HG02642 (cell line): ENCODE measurements at regions not wholly inside any gene's neighbourhood (a gene's known extent, or its start where the extent isn't known, plus 50 kb on each side); places are given as distances from the start of the nearest gene placed in this dataset.
"Not testable (repeated sequence)": the region's sequence is repeated elsewhere in the genome, so short reads cannot be mapped to it uniquely, and the experiment has no call there.

Experiments used
- ATAC-seq: cut with Tn5 transposase; IDR thresholded peaks from one replicate; pipeline ENCODE4 v1.9.1; 2021; ENCODE audit warnings: mild to moderate bottlenecking; ENCODE audit not compliant: unreplicated experiment, poor library complexity

GRCh38 chr4:57763070-57763469 lies 652.9 kb upstream of the IGFBP7 start:
- ATAC-seq = no peak

DNA sequence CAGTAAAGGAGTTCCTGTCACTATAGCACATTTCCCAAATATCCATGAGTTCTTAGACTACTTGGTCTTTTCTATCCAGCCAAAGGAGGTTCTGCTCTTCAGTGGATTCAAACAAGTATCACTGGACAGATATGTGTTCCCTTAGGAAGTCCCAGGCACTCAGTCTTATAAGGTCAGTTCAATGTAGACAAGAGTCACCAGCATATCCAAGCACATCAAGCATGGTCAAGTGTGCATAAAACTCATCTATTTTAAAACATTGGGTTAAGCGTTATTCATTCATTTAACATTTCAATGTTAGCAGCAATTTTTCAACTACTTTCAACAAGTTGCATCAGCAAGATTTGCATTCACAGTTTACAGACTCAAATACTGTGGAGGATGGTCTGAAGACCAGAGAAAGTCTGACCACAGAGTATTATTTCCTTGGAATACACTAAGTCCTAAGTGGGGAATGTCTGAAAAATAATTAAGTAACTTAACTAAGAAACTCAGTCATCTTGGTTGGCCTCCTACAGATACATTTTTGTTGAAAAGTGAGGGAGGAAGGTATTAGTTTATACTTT lies 630.5 kb upstream of the IGFBP7 start:
- ATAC-seq = no peak

- ATAC-seq = no peak
These were observed 626.6 kb upstream of the IGFBP7 start for GRCh38 chr4:57736781-57737180.

GRCh38 chr4:57734104-57734670 lies 624.0 kb upstream of the IGFBP7 start:
- no peak for ATAC-seq

DNA sequence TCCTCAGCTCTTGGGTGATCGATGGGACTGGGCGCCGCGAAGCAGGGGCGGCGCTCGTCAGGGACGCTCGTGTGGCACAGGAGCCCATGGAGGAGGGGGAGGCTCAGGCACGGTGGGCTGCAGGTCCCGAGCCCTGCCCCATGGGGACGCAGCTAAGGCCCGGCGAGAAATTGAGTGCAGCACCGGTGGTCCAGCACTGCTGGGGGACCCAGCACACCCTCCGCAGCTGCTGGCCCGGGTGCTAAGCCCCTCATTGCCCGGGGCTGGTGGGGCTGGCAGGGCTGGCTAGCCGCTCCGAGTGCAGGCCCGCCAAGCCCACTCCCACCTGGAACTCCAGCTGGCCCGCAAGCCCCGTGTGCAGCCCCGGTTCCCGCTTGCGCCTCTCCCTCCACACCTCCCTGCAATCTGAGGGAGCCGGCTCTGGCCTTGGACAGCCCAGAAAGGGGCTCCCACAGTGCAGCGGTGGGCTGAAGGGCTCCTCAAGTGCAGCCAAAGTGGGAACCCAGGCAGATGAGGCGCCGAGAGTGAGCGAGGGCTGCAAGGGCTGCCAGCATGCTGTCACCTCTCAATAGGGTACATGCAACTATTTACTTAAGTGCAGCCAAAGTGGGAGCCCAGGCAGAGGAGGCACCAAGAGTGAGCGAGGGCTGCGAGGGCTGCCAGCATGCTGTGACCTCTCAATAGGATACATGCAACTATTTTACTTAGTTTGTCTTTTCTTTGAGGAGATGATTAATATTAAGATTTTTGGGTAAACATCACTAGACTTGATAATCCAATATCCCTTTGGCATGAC lies 619.8 kb upstream of the IGFBP7 start:
- ATAC-seq = not testable (repeated sequence)

- no peak for ATAC-seq
These were observed 616.0 kb upstream of the IGFBP7 start for GRCh38 chr4:57726154-57726553.

DNA sequence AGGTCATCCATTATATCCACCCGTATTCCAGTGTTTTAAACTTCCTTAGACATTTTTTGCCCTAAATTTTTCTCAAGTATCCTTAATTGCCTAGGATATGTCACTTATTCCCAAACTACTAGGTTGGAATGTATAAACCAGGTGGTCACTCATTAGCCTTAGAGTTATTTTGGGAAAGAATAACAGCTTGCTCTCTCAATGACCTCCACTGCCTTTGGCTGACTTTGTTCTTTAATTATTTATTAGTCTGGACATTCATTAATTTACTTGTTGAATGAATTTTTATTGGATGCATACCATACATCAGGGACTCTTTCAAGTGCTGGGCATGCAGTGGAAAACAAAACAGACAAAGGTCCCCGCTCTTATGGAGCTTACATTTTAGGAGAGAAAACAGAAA lies 609.3 kb upstream of the IGFBP7 start:
- ATAC-seq = no peak

DNA sequence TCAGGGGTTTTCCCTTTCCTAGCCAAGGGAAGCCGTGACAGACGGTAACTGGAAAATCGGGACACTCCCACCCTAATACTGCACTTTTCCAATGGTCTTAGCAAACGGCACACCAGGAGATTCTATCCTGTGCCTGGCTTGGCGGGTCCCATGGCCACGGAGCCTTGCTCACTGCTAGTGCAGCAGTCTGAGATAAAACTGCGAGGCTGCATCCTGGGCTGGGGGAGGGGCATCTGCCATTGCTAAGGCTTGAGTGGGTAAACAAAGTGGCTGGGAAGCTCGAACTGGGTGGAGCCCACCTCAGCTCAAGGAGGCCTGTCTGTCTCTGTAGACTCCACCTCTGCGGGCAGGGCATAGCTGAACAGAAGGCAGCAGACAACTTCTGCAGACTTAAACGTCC lies 604.1 kb upstream of the IGFBP7 start:
- ATAC-seq = not testable (repeated sequence)

GRCh38 chr4:57710053-57710452 lies 599.9 kb upstream of the IGFBP7 start:
- no peak for ATAC-seq

DNA sequence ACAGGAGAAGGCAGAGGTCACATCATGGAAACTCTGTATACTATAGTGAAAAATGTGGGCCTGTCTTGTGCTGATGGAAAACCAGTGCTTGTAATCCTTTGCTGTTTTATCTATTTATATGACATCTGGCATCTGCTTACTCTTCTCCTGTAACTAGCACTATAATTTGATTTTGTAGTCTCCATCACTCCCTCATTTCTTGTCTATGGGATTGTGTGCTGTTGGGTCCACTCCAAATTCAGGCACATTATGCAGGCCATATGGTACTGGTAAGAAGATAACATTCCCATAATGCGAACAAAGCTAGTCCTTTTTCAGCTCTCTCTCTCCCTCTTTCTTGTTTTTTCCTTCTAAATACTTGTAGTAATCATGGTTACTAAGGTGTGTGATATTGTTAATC lies 581.2 kb upstream of the IGFBP7 start:
- ATAC-seq = no peak

GRCh38 chr4:57689693-57690205 lies 579.6 kb upstream of the IGFBP7 start:
- no peak for ATAC-seq

- ATAC-seq = no peak
These were observed 572.1 kb upstream of the IGFBP7 start for GRCh38 chr4:57682275-57682674.

- ATAC-seq = no peak
These were observed 569.8 kb upstream of the IGFBP7 start for GRCh38 chr4:57679969-57680368.

DNA sequence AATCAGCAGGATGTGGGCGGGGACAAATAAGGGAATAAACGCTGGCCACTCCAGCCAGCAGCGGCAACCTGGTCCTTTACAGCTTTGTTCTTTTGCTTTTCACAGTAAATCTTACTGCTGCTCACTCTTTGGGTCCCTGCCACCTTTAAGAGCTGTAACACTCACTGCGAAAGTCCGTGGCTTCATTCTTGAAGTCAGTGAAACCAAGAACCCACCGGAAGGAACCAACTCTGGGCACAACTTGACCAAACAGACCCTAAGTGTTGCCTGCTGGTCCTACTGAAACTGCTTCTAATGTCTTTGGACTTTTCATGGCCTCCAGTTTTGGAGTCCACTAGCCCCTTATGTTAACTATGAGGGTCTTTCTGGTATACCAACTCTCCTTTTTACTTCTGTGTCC lies 566.2 kb upstream of the IGFBP7 start:
- no peak for ATAC-seq

- ATAC-seq = no peak
These were observed 562.8 kb upstream of the IGFBP7 start for GRCh38 chr4:57672846-57673433.

DNA sequence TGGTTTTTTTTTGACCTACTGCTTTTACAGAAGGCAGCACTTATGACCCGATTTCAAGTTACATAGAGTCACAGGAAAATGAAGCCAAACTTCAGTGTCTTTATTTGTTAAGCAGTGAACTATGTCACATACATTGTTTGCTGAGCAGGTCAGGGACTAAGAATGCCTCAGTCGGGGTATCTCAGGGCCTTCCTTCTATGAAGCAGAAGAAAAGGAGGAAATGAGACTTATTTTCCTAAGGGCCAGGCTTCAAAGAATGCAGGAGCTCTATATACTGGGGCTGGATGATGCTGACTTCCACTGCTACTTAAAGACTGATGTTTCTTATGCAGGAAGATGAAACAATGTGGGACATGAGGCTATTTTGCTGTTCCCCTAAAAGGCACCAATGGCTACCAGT lies 558.4 kb upstream of the IGFBP7 start:
- ATAC-seq = no peak

- ATAC-seq = no peak
These were observed 555.6 kb upstream of the IGFBP7 start for GRCh38 chr4:57665806-57666205.

GRCh38 chr4:57661517-57662090 lies 551.4 kb upstream of the IGFBP7 start:
- no peak for ATAC-seq

- no peak for ATAC-seq
These were observed 548.5 kb upstream of the IGFBP7 start for GRCh38 chr4:57658673-57659072.

DNA sequence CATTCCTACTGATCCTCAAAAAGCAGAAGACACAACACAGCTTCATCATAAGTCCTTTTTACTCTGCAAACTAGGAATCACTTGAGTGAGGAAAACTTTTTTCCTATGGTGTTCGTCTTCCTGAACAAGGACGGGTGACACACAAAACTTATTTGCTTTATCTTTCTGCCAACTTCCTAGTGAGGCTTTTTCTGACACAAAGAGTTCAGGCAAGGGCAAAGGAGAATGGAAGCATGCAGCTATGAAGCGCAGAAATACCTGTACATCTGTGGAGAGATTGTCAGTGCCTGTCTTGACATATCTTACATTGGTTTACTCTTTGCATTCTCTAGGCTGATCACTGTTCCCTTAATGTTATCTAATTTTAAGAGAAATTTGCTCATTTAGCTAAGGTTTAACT lies 548.0 kb upstream of the IGFBP7 start:
- ATAC-seq = no peak

DNA sequence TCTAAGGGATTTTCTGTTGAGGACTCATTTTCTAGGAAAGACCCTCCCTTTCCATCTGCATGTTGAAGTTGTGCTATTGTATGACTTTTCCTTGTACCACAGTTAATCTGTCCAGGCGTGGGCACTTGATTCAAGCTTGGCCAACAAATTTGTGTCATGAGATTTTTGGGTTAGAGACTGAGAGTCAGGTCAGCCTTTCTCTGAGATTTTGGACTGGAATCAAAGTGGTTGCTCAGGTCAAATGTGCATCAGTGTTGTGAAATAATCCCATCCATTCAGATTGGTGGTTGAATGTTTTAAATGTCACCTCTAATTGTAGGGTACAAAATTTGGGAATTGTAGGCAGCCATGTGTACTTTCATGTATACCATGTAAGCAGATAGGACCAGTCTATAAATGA lies 545.2 kb upstream of the IGFBP7 start:
- no peak for ATAC-seq
